HCT116 (cell line): ENCODE measurements at regions not wholly inside any gene's neighbourhood (a gene's known extent, or its start where the extent isn't known, plus 50 kb on each side); places are given as distances from the start of the nearest gene placed in this dataset.

Experiments
- CTCF ChIP-seq, 3 experiments: fragments of 200-600 bp in 1 of 3; sonication (generic) in 1 of 3; IDR thresholded peaks in 2 of 3; conservative IDR thresholded peaks in 1 of 3; 2 replicates each; pipeline ENCODE4 v1.5.1; 2012 to 2017; ENCODE audit warnings: low read depth in 2 of 3, low read length in 2 of 3, antibody characterized with exemption in 1 of 3, borderline replicate concordance in 1 of 3, control low read depth in 1 of 3, mild to moderate bottlenecking in 1 of 3, mixed read lengths in 1 of 3, mixed run types in 1 of 3, moderate library complexity in 1 of 3; ENCODE audit not compliant: insufficient read depth in 1 of 3
- FOSL1 ChIP-seq: IDR thresholded peaks from 2 replicates; pipeline ENCODE4 v1.6.1; 2012; ENCODE audit warnings: low read depth
- MAX ChIP-seq: IDR thresholded peaks from 2 replicates; pipeline ENCODE4 v1.6.1; 2012
- RAD21 ChIP-seq: IDR thresholded peaks from 2 replicates; pipeline ENCODE4 v1.6.1; 2012; ENCODE audit warnings: low read depth, mild to moderate bottlenecking
- SIN3A ChIP-seq: IDR thresholded peaks from 2 replicates; pipeline ENCODE4 v1.6.1; 2012; ENCODE audit warnings: low read depth
- SP1 ChIP-seq: IDR thresholded peaks from 2 replicates; pipeline ENCODE4 v1.6.1; 2012; ENCODE audit warnings: low read depth
- TCF7L2 ChIP-seq: IDR thresholded peaks from 2 replicates; pipeline ENCODE4 v1.7.0; 2011; ENCODE audit warnings: borderline replicate concordance, inconsistent platforms; ENCODE audit not compliant: insufficient read depth, insufficient read length; ENCODE audit errors: extremely low read depth
- YY1 ChIP-seq: IDR thresholded peaks from 2 replicates; pipeline ENCODE4 v1.6.1; 2011; ENCODE audit warnings: low read length, low read depth, moderate library complexity, mild to moderate bottlenecking; ENCODE audit not compliant: insufficient replicate concordance; ENCODE audit errors: extremely low read depth
- ZNF274 ChIP-seq: fragments of 200-500 bp; sonication (Bioruptor generic); IDR thresholded peaks from 2 replicates; pipeline ENCODE4 v1.6.1; 2014; ENCODE audit warnings: mild to moderate bottlenecking, low read depth, low read length, inconsistent platforms

- no peak for TF ChIP-seq CTCF (IDR thresholded peaks at IDR 0.05 in 2 of 3, conservative IDR thresholded peaks at IDR 0.05 in 1 of 3; ENCODE audit: borderline replicate concordance in 1 of 3, insufficient read depth in 1 of 3, low read depth in 2 of 3, low read length in 2 of 3)
- no peak for TF ChIP-seq TCF7L2
- TF ChIP-seq YY1: no peak
- no peak for TF ChIP-seq FOSL1
- no peak for TF ChIP-seq ZNF274
- no peak for TF ChIP-seq RAD21
- TF ChIP-seq SIN3A: no peak
- TF ChIP-seq SP1: no peak
- TF ChIP-seq MAX: no peak
Measured at GRCh38 chr21:16117331-16117730, 387.5 kb downstream of the USP25 start.
